ENCODE measurements at regions not wholly inside any gene's neighbourhood (a gene's known extent, or its start where the extent isn't known, plus 50 kb on each side); places are given as distances from the start of the nearest gene placed in this dataset.
A peak's percentile ranks its signal among the peaks of the same experiment; 100 is the strongest.

GRCh38 chr15:38733331-38733730 is 168.7 kb upstream of the RASGRP1 start:
- no peak overlapping the region for H3K9ac ChIP-seq (ENCODE audit: low read depth, low read length)
- H3K4me2 ChIP-seq (ENCODE audit: low read length) = no peak overlapping the region
- no peaks in the 10 kb centered on the region for H3K4me1 ChIP-seq (ENCODE audit: control insufficient read depth, insufficient read depth, low read length)
- H3K27me3 ChIP-seq (ENCODE audit: control insufficient read depth, insufficient read depth, low read length) = no peaks in the 10 kb centered on the region
- no peaks in the 10 kb centered on the region for H3K9me3 ChIP-seq (replicated peaks; ENCODE audit: low read length)
- no peaks in the 10 kb centered on the region for H3K36me3 ChIP-seq (ENCODE audit: insufficient read depth, low read length)
- H3K4me3 ChIP-seq (ENCODE audit: low read length) = no peak overlapping the region

DNA sequence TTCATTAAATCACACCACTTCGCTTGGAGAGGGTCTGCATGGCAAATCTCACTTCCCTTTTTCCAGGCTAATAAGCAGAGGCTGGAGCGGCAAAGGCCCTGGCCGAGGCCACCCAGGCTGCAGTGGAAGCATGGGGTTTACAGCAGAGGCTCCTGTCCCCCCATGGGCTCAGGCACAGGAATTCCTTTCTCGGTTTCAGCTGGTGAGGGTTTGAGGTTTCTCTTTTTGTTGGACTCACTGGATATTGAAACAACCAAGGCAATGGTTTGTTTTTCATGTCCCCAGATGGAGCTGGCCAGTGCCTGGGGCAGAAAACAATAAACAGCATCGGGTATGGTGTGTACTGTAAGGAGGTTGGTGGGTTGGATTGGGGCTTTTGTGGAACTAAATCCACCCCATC is 175.6 kb upstream of the RASGRP1 start:
- Histone ChIP-seq H3K4me3 (ENCODE audit: low read length) (no peak overlapping the region), H3K4me1 (ENCODE audit: control insufficient read depth, insufficient read depth, low read length) (no peaks in the 10 kb centered on the region), H3K36me3 (ENCODE audit: insufficient read depth, low read length) (no peaks in the 10 kb centered on the region), H3K4me2 (ENCODE audit: low read length) (no peak overlapping the region), H3K9ac (ENCODE audit: low read depth, low read length) (no peak overlapping the region), H3K27me3 (ENCODE audit: control insufficient read depth, insufficient read depth, low read length) (peaks cover 28% of the 10 kb centered on the region), H3K9me3 (replicated peaks; ENCODE audit: low read length) (no peaks in the 10 kb centered on the region)

GRCh38 chr15:38743147-38743546 is 178.5 kb upstream of the RASGRP1 start:
- no peak overlapping the region for H3K4me2 ChIP-seq (ENCODE audit: low read length)
- no peak overlapping the region for H3K9ac ChIP-seq (ENCODE audit: low read depth, low read length)
- no peaks in the 10 kb centered on the region for H3K36me3 ChIP-seq (ENCODE audit: insufficient read depth, low read length)
- no peaks in the 10 kb centered on the region for H3K4me1 ChIP-seq (ENCODE audit: control insufficient read depth, insufficient read depth, low read length)
- H3K4me3 ChIP-seq (ENCODE audit: low read length) = no peak overlapping the region
- no peaks in the 10 kb centered on the region for H3K9me3 ChIP-seq (replicated peaks; ENCODE audit: low read length)
- H3K27me3 ChIP-seq (ENCODE audit: control insufficient read depth, insufficient read depth, low read length) = peaks cover 35% of the 10 kb centered on the region

DNA sequence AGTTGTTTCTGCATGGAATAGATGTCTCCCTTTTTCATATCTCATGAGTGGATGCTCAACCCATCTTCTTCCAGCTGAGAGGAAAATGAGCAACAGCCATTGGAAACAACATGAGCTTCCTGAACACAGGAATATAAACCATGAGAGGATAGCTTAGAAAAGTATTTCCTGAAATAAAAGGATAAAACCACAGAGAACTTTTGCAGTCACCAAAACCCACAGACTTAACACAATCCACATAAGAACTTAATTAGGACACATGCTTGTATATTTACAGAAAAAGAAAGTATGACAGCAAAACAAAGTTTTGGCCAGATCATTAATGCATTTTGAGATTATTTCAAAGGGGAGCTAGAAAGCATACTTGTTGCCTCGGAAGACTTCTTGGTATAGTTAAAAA is 180.5 kb upstream of the RASGRP1 start:
- Histone ChIP-seq H3K36me3 (ENCODE audit: insufficient read depth, low read length) (no peaks in the 10 kb centered on the region), H3K9me3 (replicated peaks; ENCODE audit: low read length) (no peaks in the 10 kb centered on the region), H3K4me1 (ENCODE audit: control insufficient read depth, insufficient read depth, low read length) (no peaks in the 10 kb centered on the region), H3K27me3 (ENCODE audit: control insufficient read depth, insufficient read depth, low read length) (peaks cover 43% of the 10 kb centered on the region), H3K9ac (ENCODE audit: low read depth, low read length) (no peak overlapping the region), H3K4me3 (ENCODE audit: low read length) (no peak overlapping the region), H3K4me2 (ENCODE audit: low read length) (no peak overlapping the region)

GRCh38 chr15:38745626-38746025 is 181.0 kb upstream of the RASGRP1 start:
- no peaks in the 10 kb centered on the region for H3K9me3 ChIP-seq (replicated peaks; ENCODE audit: low read length)

DNA sequence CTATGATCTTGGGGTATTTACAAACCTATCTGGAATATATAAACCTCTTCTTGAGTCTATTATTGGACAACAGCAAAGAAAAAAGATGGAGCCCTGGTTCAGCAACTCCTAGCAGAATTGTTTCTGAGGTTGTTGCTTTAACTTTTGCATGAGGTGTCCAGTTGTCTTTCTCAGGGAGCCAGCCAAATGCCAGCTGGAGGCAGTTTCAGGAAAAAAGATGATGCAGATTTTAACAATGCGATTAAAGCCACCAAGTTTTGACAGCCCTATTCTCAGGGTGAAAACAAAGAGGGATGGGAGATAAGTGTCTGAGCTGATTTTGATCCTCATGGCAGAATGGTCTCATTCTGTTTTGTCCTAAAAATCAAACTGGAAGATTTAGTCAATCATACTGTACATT is 181.6 kb upstream of the RASGRP1 start:
- no peaks in the 10 kb centered on the region for H3K9me3 ChIP-seq (replicated peaks; ENCODE audit: low read length)
- H3K36me3 ChIP-seq (ENCODE audit: insufficient read depth, low read length) = no peaks in the 10 kb centered on the region

More at GRCh38 chr15:38745626-38746025, 181.0 kb upstream of the RASGRP1 start:
- Histone ChIP-seq H3K27me3 (ENCODE audit: control insufficient read depth, insufficient read depth, low read length) (peaks cover 41% of the 10 kb centered on the region), H3K36me3 (ENCODE audit: insufficient read depth, low read length) (no peaks in the 10 kb centered on the region), H3K4me1 (ENCODE audit: control insufficient read depth, insufficient read depth, low read length) (no peaks in the 10 kb centered on the region), H3K4me2 (ENCODE audit: low read length) (no peak overlapping the region), H3K9ac (ENCODE audit: low read depth, low read length) (no peak overlapping the region), H3K4me3 (ENCODE audit: low read length) (no peak overlapping the region)

DNA sequence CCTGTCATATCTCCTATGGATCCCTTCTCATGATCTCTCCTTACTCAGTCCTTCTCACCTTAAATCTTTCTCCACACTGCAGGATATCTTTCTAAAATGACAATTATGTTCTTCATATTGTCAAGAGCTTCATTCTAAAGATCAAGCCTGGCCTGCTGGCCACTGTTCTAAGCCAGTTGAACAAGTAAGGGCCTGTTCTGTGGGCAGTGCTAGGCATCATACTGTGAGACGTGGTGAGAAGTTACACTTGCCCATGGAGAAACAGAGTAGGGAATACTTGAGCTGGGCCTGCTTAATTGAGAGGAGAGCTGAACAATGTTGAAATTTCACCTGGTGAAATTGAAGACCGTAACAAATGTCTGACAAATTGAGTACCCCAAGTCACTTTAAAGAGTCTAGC is 184.1 kb upstream of the RASGRP1 start:
- Histone ChIP-seq H3K27me3 (ENCODE audit: control insufficient read depth, insufficient read depth, low read length) (peaks cover 41% of the 10 kb centered on the region), H3K4me2 (ENCODE audit: low read length) (no peak overlapping the region), H3K4me3 (ENCODE audit: low read length) (no peak overlapping the region), H3K9ac (ENCODE audit: low read depth, low read length) (no peak overlapping the region), H3K9me3 (replicated peaks; ENCODE audit: low read length) (no peaks in the 10 kb centered on the region), H3K4me1 (ENCODE audit: control insufficient read depth, insufficient read depth, low read length) (no peaks in the 10 kb centered on the region), H3K36me3 (ENCODE audit: insufficient read depth, low read length) (no peaks in the 10 kb centered on the region)

More for the DNA sequence above, 181.6 kb upstream of the RASGRP1 start:
- H3K4me3 ChIP-seq (ENCODE audit: low read length) = no peak overlapping the region
- no peak overlapping the region for H3K4me2 ChIP-seq (ENCODE audit: low read length)
- H3K4me1 ChIP-seq (ENCODE audit: control insufficient read depth, insufficient read depth, low read length) = no peaks in the 10 kb centered on the region
- no peak overlapping the region for H3K9ac ChIP-seq (ENCODE audit: low read depth, low read length)
- peaks cover 42% of the 10 kb centered on the region for H3K27me3 ChIP-seq (ENCODE audit: control insufficient read depth, insufficient read depth, low read length)

GRCh38 chr15:38750786-38751185 is 186.2 kb upstream of the RASGRP1 start:
- Histone ChIP-seq H3K9ac (ENCODE audit: low read depth, low read length) (no peak overlapping the region), H3K9me3 (replicated peaks; ENCODE audit: low read length) (no peaks in the 10 kb centered on the region), H3K4me2 (ENCODE audit: low read length) (no peak overlapping the region), H3K4me1 (ENCODE audit: control insufficient read depth, insufficient read depth, low read length) (no peaks in the 10 kb centered on the region), H3K36me3 (ENCODE audit: insufficient read depth, low read length) (no peaks in the 10 kb centered on the region), H3K4me3 (ENCODE audit: low read length) (no peak overlapping the region), H3K27me3 (ENCODE audit: control insufficient read depth, insufficient read depth, low read length) (peaks cover 55% of the 10 kb centered on the region)

DNA sequence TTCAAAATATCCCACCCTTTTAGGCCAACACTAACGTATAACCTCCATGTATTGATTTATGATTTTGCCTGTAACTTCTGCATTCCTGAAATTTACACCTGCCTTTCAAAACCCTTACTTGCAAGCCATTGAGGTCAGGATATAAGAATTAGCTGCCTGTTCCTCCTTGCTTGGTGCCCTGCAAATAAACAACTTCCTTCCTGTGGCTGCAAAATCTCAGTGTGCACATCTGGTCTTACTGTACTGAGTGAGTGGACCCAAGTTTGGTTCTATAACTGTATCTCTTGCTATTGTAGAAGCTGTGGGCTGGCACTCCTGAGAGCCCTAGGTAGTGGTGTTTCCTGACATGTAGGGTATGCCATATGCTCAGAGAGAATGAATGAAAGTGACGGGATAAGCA is 191.1 kb upstream of the RASGRP1 start:
- peaks cover 50% of the 10 kb centered on the region for H3K27me3 ChIP-seq (ENCODE audit: control insufficient read depth, insufficient read depth, low read length)
- H3K9ac ChIP-seq (ENCODE audit: low read depth, low read length) = no peak overlapping the region
- peaks cover 17% of the 10 kb centered on the region for H3K4me1 ChIP-seq (ENCODE audit: control insufficient read depth, insufficient read depth, low read length)
- no peaks in the 10 kb centered on the region for H3K9me3 ChIP-seq (replicated peaks; ENCODE audit: low read length)
- H3K36me3 ChIP-seq (ENCODE audit: insufficient read depth, low read length) = no peaks in the 10 kb centered on the region
- H3K4me3 ChIP-seq (ENCODE audit: low read length) = no peak overlapping the region
- no peak overlapping the region for H3K4me2 ChIP-seq (ENCODE audit: low read length)

DNA sequence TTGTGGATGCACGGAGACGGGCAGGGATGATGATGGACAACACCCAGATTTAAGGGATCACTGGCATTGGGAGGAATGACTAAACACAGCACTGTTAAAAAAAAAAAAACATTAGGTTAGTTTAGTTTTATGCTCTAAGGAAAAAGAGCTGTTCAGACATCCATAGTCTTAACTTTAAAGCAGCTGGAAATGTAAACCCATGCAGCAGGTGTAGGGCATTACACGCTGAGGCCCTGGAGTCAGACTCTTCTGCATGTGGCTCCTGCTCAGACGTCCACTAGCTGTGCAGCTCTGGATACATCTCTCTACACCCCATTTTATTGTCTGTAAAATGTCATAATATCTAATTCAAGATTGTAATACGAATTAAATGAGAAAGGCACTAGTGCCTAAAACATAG is 191.8 kb upstream of the RASGRP1 start:
- Histone ChIP-seq H3K4me2 (ENCODE audit: low read length) (no peak overlapping the region), H3K4me3 (ENCODE audit: low read length) (no peak overlapping the region), H3K27me3 (ENCODE audit: control insufficient read depth, insufficient read depth, low read length) (peaks cover 43% of the 10 kb centered on the region), H3K9ac (ENCODE audit: low read depth, low read length) (no peak overlapping the region), H3K36me3 (ENCODE audit: insufficient read depth, low read length) (no peaks in the 10 kb centered on the region), H3K4me1 (ENCODE audit: control insufficient read depth, insufficient read depth, low read length) (peaks cover 17% of the 10 kb centered on the region), H3K9me3 (replicated peaks; ENCODE audit: low read length) (no peaks in the 10 kb centered on the region)

- no peaks in the 10 kb centered on the region for H3K36me3 ChIP-seq (ENCODE audit: insufficient read depth, low read length)
Measured at GRCh38 chr15:38758043-38758442, 193.4 kb upstream of the RASGRP1 start.

DNA sequence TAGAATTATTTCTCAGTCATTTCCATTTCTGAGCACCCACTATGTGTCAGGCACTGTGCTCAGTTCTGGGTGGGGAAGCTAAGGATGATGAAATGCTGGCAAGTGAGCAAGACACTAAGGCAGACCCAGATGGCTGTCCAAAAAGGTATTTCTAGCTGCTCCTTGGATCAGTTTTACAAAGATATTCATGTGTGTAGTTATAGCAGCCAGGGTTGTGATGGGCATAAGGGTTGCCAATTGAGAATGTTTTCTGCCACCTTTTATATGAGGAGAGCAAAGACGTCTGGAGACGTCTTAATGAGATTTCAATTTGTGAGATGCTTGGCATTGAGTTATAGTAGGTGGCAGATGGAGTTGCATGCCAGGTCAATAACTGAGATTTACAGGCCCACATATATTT is 197.1 kb upstream of the RASGRP1 start:
- Histone ChIP-seq H3K9ac (ENCODE audit: low read depth, low read length) (no peak overlapping the region), H3K27me3 (ENCODE audit: control insufficient read depth, insufficient read depth, low read length) (peaks cover 18% of the 10 kb centered on the region), H3K9me3 (replicated peaks; ENCODE audit: low read length) (no peaks in the 10 kb centered on the region)

More at GRCh38 chr15:38758043-38758442, 193.4 kb upstream of the RASGRP1 start:
- H3K9me3 ChIP-seq (replicated peaks; ENCODE audit: low read length) = no peaks in the 10 kb centered on the region
- peaks cover 17% of the 10 kb centered on the region for H3K4me1 ChIP-seq (ENCODE audit: control insufficient read depth, insufficient read depth, low read length)
- H3K9ac ChIP-seq (ENCODE audit: low read depth, low read length) = no peak overlapping the region
- no peak overlapping the region for H3K4me3 ChIP-seq (ENCODE audit: low read length)
- H3K4me2 ChIP-seq (ENCODE audit: low read length) = peak overlapping the region; percentile 24
- H3K27me3 ChIP-seq (ENCODE audit: control insufficient read depth, insufficient read depth, low read length) = peaks cover 37% of the 10 kb centered on the region

More for the DNA sequence above, 197.1 kb upstream of the RASGRP1 start:
- Histone ChIP-seq H3K4me1 (ENCODE audit: control insufficient read depth, insufficient read depth, low read length) (peaks cover 17% of the 10 kb centered on the region), H3K36me3 (ENCODE audit: insufficient read depth, low read length) (no peaks in the 10 kb centered on the region), H3K4me2 (ENCODE audit: low read length) (no peak overlapping the region), H3K4me3 (ENCODE audit: low read length) (no peak overlapping the region)

Measured in skeletal muscle satellite cell (primary cell).